HG03064 (cell line): ENCODE measurements at regions not wholly inside any gene's neighbourhood (a gene's known extent, or its start where the extent isn't known, plus 50 kb on each side); places are given as distances from the start of the nearest gene placed in this dataset.

Experiments used
- ATAC-seq: cut with Tn5 transposase; IDR thresholded peaks from one replicate; pipeline ENCODE4 v1.9.1; 2021; ENCODE audit warnings: low read depth; ENCODE audit not compliant: unreplicated experiment

- ATAC-seq = no peak
These were observed 82.0 kb upstream of the DHX15 start for GRCh38 chr4:24666316-24666715.

GRCh38 chr4:24666816-24667477 is 82.6 kb upstream of the DHX15 start:
- ATAC-seq = no peak

GRCh38 chr4:24668956-24669355 is 84.6 kb upstream of the DHX15 start:
- ATAC-seq = no peak

GRCh38 chr4:24669751-24670150 is 85.4 kb upstream of the DHX15 start:
- ATAC-seq = no peak

GRCh38 chr4:24671849-24672248 is 87.5 kb upstream of the DHX15 start:
- no peak for ATAC-seq

- ATAC-seq = no peak
These were observed 88.5 kb upstream of the DHX15 start for GRCh38 chr4:24672880-24673279.

- ATAC-seq = no peak
These were observed 89.9 kb upstream of the DHX15 start for GRCh38 chr4:24674279-24674678.

- no peak for ATAC-seq
These were observed 91.5 kb upstream of the DHX15 start for GRCh38 chr4:24675721-24676389.

- no peak for ATAC-seq
These were observed 93.6 kb upstream of the DHX15 start for GRCh38 chr4:24677909-24678308.

GRCh38 chr4:24680746-24681448 is 96.5 kb upstream of the DHX15 start:
- ATAC-seq = no peak

GRCh38 chr4:24683116-24683515 is 98.8 kb upstream of the DHX15 start:
- no peak for ATAC-seq

- ATAC-seq = no peak
These were observed 102.7 kb upstream of the DHX15 start for GRCh38 chr4:24686866-24687692.

- ATAC-seq = no peak
These were observed 104.1 kb upstream of the DHX15 start for GRCh38 chr4:24688453-24688852.

GRCh38 chr4:24689212-24689611 is 104.9 kb upstream of the DHX15 start:
- no peak for ATAC-seq

- ATAC-seq = no peak
These were observed 104.9 kb upstream of the SOD3 start for GRCh38 chr4:24690436-24690835.

GRCh38 chr4:24693636-24694035 is 101.7 kb upstream of the SOD3 start:
- ATAC-seq = no peak

GRCh38 chr4:24700118-24700517 is 95.3 kb upstream of the SOD3 start:
- ATAC-seq = no peak

GRCh38 chr4:24701683-24702082 is 93.7 kb upstream of the SOD3 start:
- ATAC-seq = no peak

GRCh38 chr4:24702281-24702680 is 93.1 kb upstream of the SOD3 start:
- no peak for ATAC-seq

GRCh38 chr4:24703298-24703697 is 92.1 kb upstream of the SOD3 start:
- ATAC-seq = no peak

- no peak for ATAC-seq
These were observed 91.2 kb upstream of the SOD3 start for GRCh38 chr4:24704149-24704548.
